K562 (cell line): ENCODE measurements at regions not wholly inside any gene's neighbourhood (a gene's known extent, or its start where the extent isn't known, plus 50 kb on each side); places are given as distances from the start of the nearest gene placed in this dataset.

ENCODE experiments used
- ATAC-seq: fragments of 200-7000 bp; cut with Tn5 transposase; 3 replicates; pipeline ENCODE4 v1.9.1; 2020; ENCODE audit warnings: moderate library complexity
- BruUV-seq: library from RNA; stranded (reverse); fragments of 400-500 nt; replicated peaks from 2 replicates; lab custom pipeline; 2021; lab: Mats Ljungman, UMichigan
- CTCF ChIA-PET: fragments of 300-600 bp; formaldehyde crosslinking; extraction: SDS; loops from one replicate; lab custom pipeline; 2021; ENCODE audit warnings: low intra/inter-chr PET ratio; lab: Yijun Ruan, JAX
- POLR2A ChIA-PET: fragments of 300-600, 350-650 bp; sonication (Branson Sonifier 250); formaldehyde crosslinking; extraction: SDS; loops from one replicate; lab custom pipeline; 2021; ENCODE audit warnings: antibody characterized with exemption, inconsistent platforms; lab: Yijun Ruan, JAX
- DNase-seq, 4 experiments: peaks; one replicate each; pipeline versions ENCODE4 v3.0.0 to v3.0.0-alpha.2; 2011 to 2018; ENCODE audit warnings: low spot score in 3 of 4, mixed read lengths in 3 of 4; ENCODE audit errors: extremely low read depth in 1 of 4
- FAIRE-seq: peaks from 2 replicates; lab custom pipeline; 2011; peaks lifted over from hg19 to GRCh38; lab: Jason Lieb, UNC
- H2AFZ ChIP-seq: 2 replicates; pipeline ENCODE4 v1.6.0; 2011; ENCODE audit warnings: low read depth, low read length, control low read depth, inconsistent platforms
- H3K27ac ChIP-seq: fragments of 200-600 bp; 3 replicates; pipeline ENCODE4 v1.8.0; 2011; ENCODE audit warnings: low read depth, mild to moderate bottlenecking, control low read depth, inconsistent platforms, low read length, moderate library complexity, mixed read lengths; ENCODE audit errors: extremely low read depth
- H3K27me3 ChIP-seq, 2 experiments: fragments of 300-600 bp in 1 of 2; 2 replicates in 1 of 2; 3 replicates in 1 of 2; pipeline versions ENCODE4 v1.6.0 to v1.8.0; 2011; ENCODE audit warnings: inconsistent platforms in 2 of 2, low read length in 2 of 2, mild to moderate bottlenecking in 1 of 2, mixed read lengths in 1 of 2, moderate library complexity in 1 of 2; ENCODE audit not compliant: control insufficient read depth in 2 of 2, insufficient read depth in 2 of 2
- H3K36me3 ChIP-seq: fragments of 300-600 bp; 3 replicates; pipeline ENCODE4 v1.8.0; 2011; ENCODE audit warnings: mild to moderate bottlenecking, low read length, inconsistent platforms; ENCODE audit not compliant: control insufficient read depth, insufficient read depth
- H3K4me1 ChIP-seq, 2 experiments: fragments of 200-600 bp in 1 of 2; replicated peaks in 1 of 2; 2 replicates in 1 of 2; 3 replicates in 1 of 2; pipeline versions ENCODE4 v1.5.1 to v1.8.0; 2011; ENCODE audit warnings: inconsistent platforms in 2 of 2, low read length in 2 of 2, mild to moderate bottlenecking in 1 of 2, mixed read lengths in 1 of 2, moderate library complexity in 1 of 2; ENCODE audit not compliant: control insufficient read depth in 2 of 2, insufficient read depth in 2 of 2
- H3K4me2 ChIP-seq: 2 replicates; pipeline ENCODE4 v1.6.1; 2011; ENCODE audit warnings: low read length, control low read depth, inconsistent platforms, mixed read lengths; ENCODE audit not compliant: insufficient read depth
- H3K4me3 ChIP-seq: fragments of 200-600 bp; sonication (generic), shearing (Covaris generic); 2 replicates; pipeline ENCODE4 v1.5.1; 2016; ENCODE audit warnings: control low read depth, inconsistent platforms
- H3K79me2 ChIP-seq: fragments of 200-600 bp; 3 replicates; pipeline ENCODE4 v1.8.0; 2011; ENCODE audit warnings: low read length, inconsistent platforms; ENCODE audit not compliant: control insufficient read depth, insufficient read depth
- H3K9ac ChIP-seq, 2 experiments: 2 replicates each; pipeline versions ENCODE4 v1.6.0 to v1.6.1; 2011; ENCODE audit warnings: low read depth in 2 of 2, low read length in 2 of 2, control low read depth in 1 of 2, inconsistent platforms in 1 of 2, mild to moderate bottlenecking in 1 of 2, mixed read lengths in 1 of 2; ENCODE audit not compliant: insufficient read depth in 1 of 2
- H3K9me1 ChIP-seq: one replicate; pipeline ENCODE4 v1.6.0; 2011; ENCODE audit warnings: inconsistent platforms, mild to moderate bottlenecking, low read length, moderate library complexity; ENCODE audit not compliant: control insufficient read depth, insufficient read depth
- H3K9me3 ChIP-seq: replicated peaks from 2 replicates; pipeline ENCODE4 v1.5.1; 2011; ENCODE audit warnings: low read depth, low read length, inconsistent platforms; ENCODE audit not compliant: control insufficient read depth, insufficient read depth
- H4K20me1 ChIP-seq: replicated peaks from 2 replicates; pipeline ENCODE4 v1.6.1; 2011; ENCODE audit warnings: low read length, inconsistent platforms, mixed read lengths; ENCODE audit not compliant: control insufficient read depth, insufficient read depth
- BRCA1 ChIP-seq, 2 experiments: fragments of 450-650 bp in 1 of 2; sonication (generic) in 1 of 2; formaldehyde crosslinking in 1 of 2; IDR thresholded peaks; 2 replicates each; pipeline versions ENCODE4 v1.5.0 to v1.6.1; 2017 to 2020; ENCODE audit warnings: mild to moderate bottlenecking in 1 of 2, missing genetic modification reagents in 1 of 2
- CBX3 ChIP-seq, 2 experiments: IDR thresholded peaks; 1 replicate in 1 of 2; 2 replicates in 1 of 2; pipeline ENCODE4 v1.6.1; 2012; ENCODE audit warnings: inconsistent platforms in 2 of 2, low read length in 2 of 2, borderline replicate concordance in 1 of 2, control low read depth in 1 of 2
- CXXC5 ChIP-seq: fragments of 250-450 bp; sonication (Bioruptor Pico); IDR thresholded peaks from 2 replicates; pipeline ENCODE4 v1.8.0; 2022; ENCODE audit warnings: inconsistent platforms, mild to moderate bottlenecking, moderate library complexity
- ELF2 ChIP-seq: fragments of 250-450 bp; sonication (Bioruptor Pico); IDR thresholded peaks from 2 replicates; pipeline ENCODE4 v1.5.0; 2021; ENCODE audit warnings: mild to moderate bottlenecking
- HDAC2 ChIP-seq: fragments of 450-650 bp; IDR thresholded peaks from 2 replicates; pipeline ENCODE4 v1.6.1; 2016; ENCODE audit warnings: mild to moderate bottlenecking
- MTA1 ChIP-seq: fragments of 450-650 bp; IDR thresholded peaks from 2 replicates; pipeline ENCODE4 v1.6.1; 2017; ENCODE audit warnings: borderline replicate concordance
- NR3C1 ChIP-seq: sonication (generic); formaldehyde crosslinking; IDR thresholded peaks from 2 replicates; pipeline ENCODE4 v1.8.1; 2022; ENCODE audit warnings: missing genetic modification reagents
- POLR2AphosphoS2 ChIP-seq: IDR thresholded peaks from 2 replicates; pipeline ENCODE4 v1.6.1; 2012; ENCODE audit warnings: low read length, improper control_type of control experiment
- RFX1 ChIP-seq: fragments of 450-650 bp; IDR thresholded peaks from 2 replicates; pipeline ENCODE4 v1.6.1; 2016; ENCODE audit warnings: mild to moderate bottlenecking, moderate library complexity
- RFX7 ChIP-seq: fragments of 250-450 bp; sonication (Bioruptor Pico); IDR thresholded peaks from 2 replicates; pipeline ENCODE4 v1.5.1; 2021; ENCODE audit warnings: mild to moderate bottlenecking
- TBP ChIP-seq: optimal IDR thresholded peaks from 2 replicates; pipeline ENCODE3; 2011; ENCODE audit warnings: low read depth, low read length, improper control_type of control experiment
- THRA ChIP-seq: fragments of 450-650 bp; IDR thresholded peaks from 2 replicates; pipeline ENCODE4 v1.6.1; 2017; ENCODE audit warnings: mild to moderate bottlenecking, moderate library complexity
- ZNF197 ChIP-seq: fragments of 200-800 bp; sonication (Bioruptor generic); IDR thresholded peaks from 2 replicates; pipeline ENCODE4 v1.6.1; 2016; ENCODE audit warnings: low read depth, missing genetic modification characterization, missing compliant biosample characterization
- WGBS: fragments of 100-300 bp; shearing (Covaris generic); methylation state at CpG from one replicate; pipeline ENCODE4 v1.1.6; 2016; ENCODE audit warnings: low coverage, mixed read lengths; ENCODE audit not compliant: insufficient coverage; ENCODE audit errors: missing lambda C conversion rate; 5-methylcytosine and 5-hydroxymethylcytosine counted together
- in situ Hi-C: fragments of 300-500 bp; cut with MboI; formaldehyde crosslinking; loops from 4 replicates; pipeline ENCODE4 v1.15.0; 2018; ENCODE audit warnings: inconsistent platforms, mixed read lengths
- intact Hi-C: fragments of 100-400 bp; cut with micrococcal nuclease; formaldehyde crosslinking; loops from 2 replicates; pipeline ENCODE4 v1.14.2; 2022
- TF ChIP-seq, protein P1 (sequence below): fragments of 250-450 bp; sonication (Bioruptor Pico); IDR thresholded peaks from 2 replicates; pipeline ENCODE4 v1.8.0; 2022; ENCODE audit warnings: inconsistent platforms
- TF ChIP-seq, protein P2 (sequence below): fragments of 200-800 bp; sonication (Bioruptor generic); IDR thresholded peaks from 2 replicates; pipeline ENCODE4 v1.6.1; 2017; ENCODE audit warnings: missing genetic modification characterization, missing compliant biosample characterization
- TF ChIP-seq, protein P3 (sequence below), 3 experiments: IDR thresholded peaks in 2 of 3; conservative IDR thresholded peaks in 1 of 3; 2 replicates each; pipeline ENCODE4 v1.5.1; 2011 to 2012; ENCODE audit warnings: low read length in 3 of 3, mild to moderate bottlenecking in 3 of 3, control low read depth in 2 of 3, improper control_type of control experiment in 1 of 3, inconsistent platforms in 1 of 3, low read depth in 1 of 3, mixed read lengths in 1 of 3, moderate library complexity in 1 of 3; ENCODE audit not compliant: insufficient read depth in 2 of 3

- no peak for FAIRE-seq
- TF ChIP-seq, protein P1, sequence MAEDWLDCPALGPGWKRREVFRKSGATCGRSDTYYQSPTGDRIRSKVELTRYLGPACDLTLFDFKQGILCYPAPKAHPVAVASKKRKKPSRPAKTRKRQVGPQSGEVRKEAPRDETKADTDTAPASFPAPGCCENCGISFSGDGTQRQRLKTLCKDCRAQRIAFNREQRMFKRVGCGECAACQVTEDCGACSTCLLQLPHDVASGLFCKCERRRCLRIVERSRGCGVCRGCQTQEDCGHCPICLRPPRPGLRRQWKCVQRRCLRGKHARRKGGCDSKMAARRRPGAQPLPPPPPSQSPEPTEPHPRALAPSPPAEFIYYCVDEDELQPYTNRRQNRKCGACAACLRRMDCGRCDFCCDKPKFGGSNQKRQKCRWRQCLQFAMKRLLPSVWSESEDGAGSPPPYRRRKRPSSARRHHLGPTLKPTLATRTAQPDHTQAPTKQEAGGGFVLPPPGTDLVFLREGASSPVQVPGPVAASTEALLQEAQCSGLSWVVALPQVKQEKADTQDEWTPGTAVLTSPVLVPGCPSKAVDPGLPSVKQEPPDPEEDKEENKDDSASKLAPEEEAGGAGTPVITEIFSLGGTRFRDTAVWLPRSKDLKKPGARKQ (CRISPR knock-in tag) = no peak
- TF ChIP-seq RFX7 (CRISPR knock-in tag) = no peak
- no peak for TF ChIP-seq NR3C1 (CRISPR knock-in tag)
- TF ChIP-seq BRCA1 (IDR thresholded peaks at IDR 0.05) = no peak
- no peak for TF ChIP-seq BRCA1 (CRISPR knock-in tag; IDR thresholded peaks at IDR 0.05)
- no peak for TF ChIP-seq POLR2AphosphoS2
- no peak for TF ChIP-seq RFX1
- no peak for TF ChIP-seq HDAC2
- no peak for TF ChIP-seq MTA1
- TF ChIP-seq CXXC5 (CRISPR knock-in tag) = no peak
- no peak for TF ChIP-seq THRA
- no peak for TF ChIP-seq ZNF197 (CRISPR knock-in tag)
- no peak for TF ChIP-seq ELF2
- TF ChIP-seq TBP = no peak
- TF ChIP-seq, protein P2, sequence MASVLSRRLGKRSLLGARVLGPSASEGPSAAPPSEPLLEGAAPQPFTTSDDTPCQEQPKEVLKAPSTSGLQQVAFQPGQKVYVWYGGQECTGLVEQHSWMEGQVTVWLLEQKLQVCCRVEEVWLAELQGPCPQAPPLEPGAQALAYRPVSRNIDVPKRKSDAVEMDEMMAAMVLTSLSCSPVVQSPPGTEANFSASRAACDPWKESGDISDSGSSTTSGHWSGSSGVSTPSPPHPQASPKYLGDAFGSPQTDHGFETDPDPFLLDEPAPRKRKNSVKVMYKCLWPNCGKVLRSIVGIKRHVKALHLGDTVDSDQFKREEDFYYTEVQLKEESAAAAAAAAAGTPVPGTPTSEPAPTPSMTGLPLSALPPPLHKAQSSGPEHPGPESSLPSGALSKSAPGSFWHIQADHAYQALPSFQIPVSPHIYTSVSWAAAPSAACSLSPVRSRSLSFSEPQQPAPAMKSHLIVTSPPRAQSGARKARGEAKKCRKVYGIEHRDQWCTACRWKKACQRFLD (CRISPR knock-in tag) = no peak
- TF ChIP-seq, protein P3, sequence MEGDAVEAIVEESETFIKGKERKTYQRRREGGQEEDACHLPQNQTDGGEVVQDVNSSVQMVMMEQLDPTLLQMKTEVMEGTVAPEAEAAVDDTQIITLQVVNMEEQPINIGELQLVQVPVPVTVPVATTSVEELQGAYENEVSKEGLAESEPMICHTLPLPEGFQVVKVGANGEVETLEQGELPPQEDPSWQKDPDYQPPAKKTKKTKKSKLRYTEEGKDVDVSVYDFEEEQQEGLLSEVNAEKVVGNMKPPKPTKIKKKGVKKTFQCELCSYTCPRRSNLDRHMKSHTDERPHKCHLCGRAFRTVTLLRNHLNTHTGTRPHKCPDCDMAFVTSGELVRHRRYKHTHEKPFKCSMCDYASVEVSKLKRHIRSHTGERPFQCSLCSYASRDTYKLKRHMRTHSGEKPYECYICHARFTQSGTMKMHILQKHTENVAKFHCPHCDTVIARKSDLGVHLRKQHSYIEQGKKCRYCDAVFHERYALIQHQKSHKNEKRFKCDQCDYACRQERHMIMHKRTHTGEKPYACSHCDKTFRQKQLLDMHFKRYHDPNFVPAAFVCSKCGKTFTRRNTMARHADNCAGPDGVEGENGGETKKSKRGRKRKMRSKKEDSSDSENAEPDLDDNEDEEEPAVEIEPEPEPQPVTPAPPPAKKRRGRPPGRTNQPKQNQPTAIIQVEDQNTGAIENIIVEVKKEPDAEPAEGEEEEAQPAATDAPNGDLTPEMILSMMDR (IDR thresholded peaks at IDR 0.05 in 2 of 3, conservative IDR thresholded peaks at IDR 0.05 in 1 of 3; ENCODE audit: insufficient read depth in 2 of 3, low read depth in 1 of 3, low read length in 3 of 3) = no peak
- TF ChIP-seq CBX3 (IDR thresholded peaks at IDR 0.05; ENCODE audit: borderline replicate concordance in 1 of 2, low read length in 2 of 2) = no peak
These were observed 289.7 kb upstream of the ANXA10 start for GRCh38 chr4:167802463-167803212.

More at GRCh38 chr4:167802463-167803212, 289.7 kb upstream of the ANXA10 start:
- ChIA-PET POLR2A (no interaction called here), CTCF (no interaction called here)
- Histone ChIP-seq H3K4me1 (no peaks in the 10 kb centered on the region), H3K27ac (no peak overlapping the region), H4K20me1 (no peaks in the 10 kb centered on the region), H3K4me3 (no peak overlapping the region), H3K9ac (no peak overlapping the region), H3K9me3 (no peaks in the 10 kb centered on the region), H3K9me1 (no peaks in the 10 kb centered on the region), H3K79me2 (no peaks in the 10 kb centered on the region), H3K36me3 (no peaks in the 10 kb centered on the region), H2AFZ (no peak overlapping the region), H3K27me3 (no peaks in the 10 kb centered on the region), H3K4me2 (no peak overlapping the region)
- intact Hi-C loops (no loop called here), in situ Hi-C loops (no loop called here)
- 0% methylated on average over 3 of the region's 3 CpGs for WGBS
- ATAC-seq (no peak), DNase-seq (no peak)
- BruUV-seq = no TSS peak
